H7 (cell line): ENCODE measurements at regions not wholly inside any gene's neighbourhood (a gene's known extent, or its start where the extent isn't known, plus 50 kb on each side); places are given as distances from the start of the nearest gene placed in this dataset.
"Not testable (repeated sequence)": the region's sequence is repeated elsewhere in the genome, so short reads cannot be mapped to it uniquely, and the experiment has no call there.

Experiments
- DNase-seq: peaks from one replicate; pipeline ENCODE4 v3.0.0; 2012
- H3K27me3 ChIP-seq: 2 replicates; pipeline ENCODE4 v1.6.0; 2011; ENCODE audit warnings: mild to moderate bottlenecking, low read length; ENCODE audit not compliant: control insufficient read depth, insufficient read depth
- H3K36me3 ChIP-seq: replicated peaks from 2 replicates; pipeline ENCODE4 v1.5.1; 2011; ENCODE audit warnings: low read length; ENCODE audit not compliant: control insufficient read depth, insufficient read depth
- H3K4me3 ChIP-seq: 2 replicates; pipeline ENCODE4 v1.5.1; 2011; ENCODE audit warnings: low read depth, mild to moderate bottlenecking, control low read depth, low read length, moderate library complexity; ENCODE audit not compliant: insufficient read depth

GRCh38 chr6:141244366-141244765, 888.4 kb upstream of the GJE1 start:
- DNase-seq: no peak
- Histone ChIP-seq H3K4me3 (no peak overlapping the region), H3K27me3 (no peaks in the 10 kb centered on the region), H3K36me3 (no peaks in the 10 kb centered on the region)

- H3K4me3 ChIP-seq: no peak overlapping the region
- DNase-seq: no peak
- H3K36me3 ChIP-seq: no peaks in the 10 kb centered on the region
- no peaks in the 10 kb centered on the region for H3K27me3 ChIP-seq
Measured at GRCh38 chr6:141242957-141243356, 889.8 kb upstream of the GJE1 start.

- H3K4me3 ChIP-seq: no peak overlapping the region
- H3K36me3 ChIP-seq: no peaks in the 10 kb centered on the region
- DNase-seq: no peak
- H3K27me3 ChIP-seq: no peaks in the 10 kb centered on the region
Measured at GRCh38 chr6:141229296-141229695, 903.4 kb upstream of the GJE1 start.

GRCh38 chr6:141218583-141218982, 914.1 kb upstream of the GJE1 start:
- Histone ChIP-seq H3K4me3 (no peak overlapping the region), H3K36me3 (no peaks in the 10 kb centered on the region), H3K27me3 (no peaks in the 10 kb centered on the region)
- DNase-seq: no peak

- no peaks in the 10 kb centered on the region for H3K27me3 ChIP-seq
- no peak for DNase-seq
- H3K4me3 ChIP-seq: no peak overlapping the region
- no peaks in the 10 kb centered on the region for H3K36me3 ChIP-seq
Measured at GRCh38 chr6:141216726-141217125, 916.0 kb upstream of the GJE1 start.

- Histone ChIP-seq H3K36me3 (no peaks in the 10 kb centered on the region), H3K27me3 (no peaks in the 10 kb centered on the region), H3K4me3 (no peak overlapping the region)
- no peak for DNase-seq
Measured at GRCh38 chr6:141212296-141212695, 920.4 kb upstream of the GJE1 start.

- Histone ChIP-seq H3K36me3 (no peaks in the 10 kb centered on the region), H3K27me3 (no peaks in the 10 kb centered on the region), H3K4me3 (no peak overlapping the region)
- no peak for DNase-seq
Measured at GRCh38 chr6:141211845-141212244, 920.9 kb upstream of the GJE1 start.

- H3K27me3 ChIP-seq: no peaks in the 10 kb centered on the region
- H3K4me3 ChIP-seq: no peak overlapping the region
- no peaks in the 10 kb centered on the region for H3K36me3 ChIP-seq
- no peak for DNase-seq
Measured at GRCh38 chr6:141210901-141211300, 921.8 kb upstream of the GJE1 start.

- DNase-seq: no peak
- no peak overlapping the region for H3K4me3 ChIP-seq
- H3K36me3 ChIP-seq: no peaks in the 10 kb centered on the region
- H3K27me3 ChIP-seq: no peaks in the 10 kb centered on the region
Measured at GRCh38 chr6:141209890-141210289, 922.8 kb upstream of the GJE1 start.

- Histone ChIP-seq H3K36me3 (no peaks in the 10 kb centered on the region), H3K27me3 (no peaks in the 10 kb centered on the region), H3K4me3 (no peak overlapping the region)
- no peak for DNase-seq
Measured at GRCh38 chr6:141208101-141208500, 924.6 kb upstream of the GJE1 start.

GRCh38 chr6:141203902-141204575, 928.7 kb upstream of the GJE1 start:
- Histone ChIP-seq H3K4me3 (no peak overlapping the region), H3K27me3 (no peaks in the 10 kb centered on the region), H3K36me3 (no peaks in the 10 kb centered on the region)
- no peak for DNase-seq

- no peak for DNase-seq
- H3K27me3 ChIP-seq: no peaks in the 10 kb centered on the region
- no peak overlapping the region for H3K4me3 ChIP-seq
- no peaks in the 10 kb centered on the region for H3K36me3 ChIP-seq
Measured at GRCh38 chr6:141202626-141203025, 930.1 kb upstream of the GJE1 start.

GRCh38 chr6:141199074-141199473, 933.7 kb upstream of the GJE1 start:
- no peak for DNase-seq
- H3K27me3 ChIP-seq: no peaks in the 10 kb centered on the region
- H3K4me3 ChIP-seq: no peak overlapping the region
- H3K36me3 ChIP-seq: no peaks in the 10 kb centered on the region

GRCh38 chr6:141195251-141195832, 937.4 kb upstream of the GJE1 start:
- Histone ChIP-seq H3K4me3 (no peak overlapping the region), H3K36me3 (no peaks in the 10 kb centered on the region), H3K27me3 (no peaks in the 10 kb centered on the region)
- no peak for DNase-seq

- H3K27me3 ChIP-seq: no peaks in the 10 kb centered on the region
- H3K4me3 ChIP-seq: no peak overlapping the region
- H3K36me3 ChIP-seq: no peaks in the 10 kb centered on the region
- no peak for DNase-seq
Measured at GRCh38 chr6:141183368-141183767, 949.4 kb upstream of the GJE1 start.

GRCh38 chr6:141175458-141175857, 957.3 kb upstream of the GJE1 start:
- H3K27me3 ChIP-seq, DNase-seq, H3K36me3 ChIP-seq, H3K4me3 ChIP-seq: not testable (repeated sequence)
